Stimulated activated CD8-positive, alpha-beta memory T cell treated with anti-CD3 and anti-CD28 coated beads, Interleukin-15, amount 100 ng/mL, for 24 hours (primary cell): ENCODE measurements at regions not wholly inside any gene's neighbourhood (a gene's known extent, or its start where the extent isn't known, plus 50 kb on each side); places are given as distances from the start of the nearest gene placed in this dataset.

Source experiments
- DNase-seq: peaks from one replicate; pipeline ENCODE4 v3.0.0-alpha.2; 2020; ENCODE audit warnings: low read depth

GRCh38 chr22:48198489-48199459, 1436.3 kb downstream of the TBC1D22A start:
- no peak for DNase-seq

- no peak for DNase-seq
These were observed 1434.8 kb downstream of the TBC1D22A start for GRCh38 chr22:48197189-48197690.

GRCh38 chr22:48192920-48193319, 1430.5 kb downstream of the TBC1D22A start:
- no peak for DNase-seq

GRCh38 chr22:48192071-48192470, 1429.6 kb downstream of the TBC1D22A start:
- DNase-seq: no peak

- DNase-seq: no peak
These were observed 1425.8 kb downstream of the TBC1D22A start for GRCh38 chr22:48188231-48188721.

- DNase-seq: no peak
These were observed 1424.9 kb downstream of the TBC1D22A start for GRCh38 chr22:48187356-48187755.

GRCh38 chr22:48186146-48186790, 1423.8 kb downstream of the TBC1D22A start:
- no peak for DNase-seq

GRCh38 chr22:48185071-48186055, 1422.9 kb downstream of the TBC1D22A start:
- no peak for DNase-seq

GRCh38 chr22:48182846-48183805, 1420.7 kb downstream of the TBC1D22A start:
- no peak for DNase-seq

- DNase-seq: no peak
These were observed 1419.6 kb downstream of the TBC1D22A start for GRCh38 chr22:48182031-48182430.

- no peak for DNase-seq
These were observed 1419.0 kb downstream of the TBC1D22A start for GRCh38 chr22:48181263-48181955.

- DNase-seq: no peak
These were observed 1418.2 kb downstream of the TBC1D22A start for GRCh38 chr22:48180631-48181030.

GRCh38 chr22:48179571-48180546, 1417.4 kb downstream of the TBC1D22A start:
- DNase-seq: no peak

- no peak for DNase-seq
These were observed 1416.1 kb downstream of the TBC1D22A start for GRCh38 chr22:48178536-48178935.

GRCh38 chr22:48177631-48178030, 1415.2 kb downstream of the TBC1D22A start:
- no peak for DNase-seq

GRCh38 chr22:48175721-48176120, 1413.3 kb downstream of the TBC1D22A start:
- no peak for DNase-seq

- DNase-seq: no peak
These were observed 1411.3 kb downstream of the TBC1D22A start for GRCh38 chr22:48173773-48174160.

- DNase-seq: no peak
These were observed 1410.8 kb downstream of the TBC1D22A start for GRCh38 chr22:48173061-48173772.
